ENCODE measurements at regions not wholly inside any gene's neighbourhood (a gene's known extent, or its start where the extent isn't known, plus 50 kb on each side); places are given as distances from the start of the nearest gene placed in this dataset.

- no peaks in the 10 kb centered on the region for H3K36me3 ChIP-seq (ENCODE audit: control insufficient read depth, insufficient read depth, low read length)
- H2AFZ ChIP-seq (ENCODE audit: low read length) = no peak overlapping the region
- TF ChIP-seq CTCF (conservative IDR thresholded peaks at IDR 0.05 in 1 of 2, IDR thresholded peaks at IDR 0.05 in 1 of 2; ENCODE audit: low read depth in 1 of 2, low read length in 2 of 2) (no peak), EZH2 (IDR thresholded peaks at IDR 0.05; ENCODE audit: low read length, missing control alignments) (no peak)
- no peaks in the 10 kb centered on the region for H3K4me1 ChIP-seq (ENCODE audit: control insufficient read depth, extremely low read depth, insufficient read depth, low read length)
- no peaks in the 10 kb centered on the region for H3K79me2 ChIP-seq (ENCODE audit: control insufficient read depth, insufficient read depth, low read length)
- H3K9ac ChIP-seq (ENCODE audit: insufficient read depth, low read length) = no peak overlapping the region
- no peak overlapping the region for H3K27ac ChIP-seq (ENCODE audit: insufficient read depth, low read length)
- DNase-seq (ENCODE audit: low read depth in 2 of 2) = no peak
- no peaks in the 10 kb centered on the region for H4K20me1 ChIP-seq (ENCODE audit: control insufficient read depth, extremely low read depth, insufficient read depth, low read length)
- no peaks in the 10 kb centered on the region for H3K9me3 ChIP-seq (ENCODE audit: control insufficient read depth, insufficient read depth, low read depth, low read length)
- peaks cover 3% of the 10 kb centered on the region for H3K27me3 ChIP-seq (ENCODE audit: control insufficient read depth, insufficient read depth, low read length)
- H3K4me3 ChIP-seq (replicated peaks in 1 of 4; ENCODE audit: control extremely low read depth in 1 of 4, insufficient read depth in 1 of 4, low read depth in 3 of 4, low read length in 4 of 4) = no peak overlapping the region
- H3K4me2 ChIP-seq (ENCODE audit: extremely low read depth, insufficient read depth, low read length) = no peak overlapping the region
Measured at GRCh38 chr3:124597979-124598378, 132.3 kb upstream of the UMPS start.

- no peaks in the 10 kb centered on the region for H4K20me1 ChIP-seq (ENCODE audit: control insufficient read depth, extremely low read depth, insufficient read depth, low read length)
- no peak for TF ChIP-seq CTCF (conservative IDR thresholded peaks at IDR 0.05 in 1 of 2, IDR thresholded peaks at IDR 0.05 in 1 of 2; ENCODE audit: low read depth in 1 of 2, low read length in 2 of 2)
- no peak for TF ChIP-seq EZH2 (IDR thresholded peaks at IDR 0.05; ENCODE audit: low read length, missing control alignments)
- H3K9ac ChIP-seq (ENCODE audit: insufficient read depth, low read length) = no peak overlapping the region
- no peaks in the 10 kb centered on the region for H3K9me3 ChIP-seq (ENCODE audit: control insufficient read depth, insufficient read depth, low read depth, low read length)
- H3K4me1 ChIP-seq (ENCODE audit: control insufficient read depth, extremely low read depth, insufficient read depth, low read length) = no peaks in the 10 kb centered on the region
- no peaks in the 10 kb centered on the region for H3K79me2 ChIP-seq (ENCODE audit: control insufficient read depth, insufficient read depth, low read length)
- DNase-seq (ENCODE audit: low read depth in 2 of 2) = no peak
- no peaks in the 10 kb centered on the region for H3K36me3 ChIP-seq (ENCODE audit: control insufficient read depth, insufficient read depth, low read length)
- H3K4me3 ChIP-seq (replicated peaks in 1 of 4; ENCODE audit: control extremely low read depth in 1 of 4, insufficient read depth in 1 of 4, low read depth in 3 of 4, low read length in 4 of 4) = no peak overlapping the region
- no peak overlapping the region for H3K4me2 ChIP-seq (ENCODE audit: extremely low read depth, insufficient read depth, low read length)
- no peaks in the 10 kb centered on the region for H3K27me3 ChIP-seq (ENCODE audit: control insufficient read depth, insufficient read depth, low read length)
- no peak overlapping the region for H2AFZ ChIP-seq (ENCODE audit: low read length)
- no peak overlapping the region for H3K27ac ChIP-seq (ENCODE audit: insufficient read depth, low read length)
Measured at GRCh38 chr3:124599147-124599765, 131.0 kb upstream of the UMPS start.

- no peaks in the 10 kb centered on the region for H3K9me3 ChIP-seq (ENCODE audit: control insufficient read depth, insufficient read depth, low read depth, low read length)
- TF ChIP-seq CTCF (conservative IDR thresholded peaks at IDR 0.05 in 1 of 2, IDR thresholded peaks at IDR 0.05 in 1 of 2; ENCODE audit: low read depth in 1 of 2, low read length in 2 of 2) (no peak), EZH2 (IDR thresholded peaks at IDR 0.05; ENCODE audit: low read length, missing control alignments) (no peak)
- H2AFZ ChIP-seq (ENCODE audit: low read length) = no peak overlapping the region
- no peaks in the 10 kb centered on the region for H3K36me3 ChIP-seq (ENCODE audit: control insufficient read depth, insufficient read depth, low read length)
- H3K4me3 ChIP-seq (replicated peaks in 1 of 4; ENCODE audit: control extremely low read depth in 1 of 4, insufficient read depth in 1 of 4, low read depth in 3 of 4, low read length in 4 of 4) = no peak overlapping the region
- no peaks in the 10 kb centered on the region for H4K20me1 ChIP-seq (ENCODE audit: control insufficient read depth, extremely low read depth, insufficient read depth, low read length)
- DNase-seq (ENCODE audit: low read depth in 2 of 2) = peak; percentile 3 to 40
- no peak overlapping the region for H3K9ac ChIP-seq (ENCODE audit: insufficient read depth, low read length)
- H3K4me2 ChIP-seq (ENCODE audit: extremely low read depth, insufficient read depth, low read length) = no peak overlapping the region
- no peak overlapping the region for H3K27ac ChIP-seq (ENCODE audit: insufficient read depth, low read length)
- H3K79me2 ChIP-seq (ENCODE audit: control insufficient read depth, insufficient read depth, low read length) = no peaks in the 10 kb centered on the region
- no peaks in the 10 kb centered on the region for H3K4me1 ChIP-seq (ENCODE audit: control insufficient read depth, extremely low read depth, insufficient read depth, low read length)
- no peaks in the 10 kb centered on the region for H3K27me3 ChIP-seq (ENCODE audit: control insufficient read depth, insufficient read depth, low read length)
Measured at GRCh38 chr3:124599779-124600693, 130.2 kb upstream of the UMPS start.

Data from fibroblast of lung (primary cell).